Activated CD4-positive, alpha-beta T cell treated with anti-CD3 and anti-CD28 coated beads for 36 hours (primary cell): ENCODE measurements at regions not wholly inside any gene's neighbourhood (a gene's known extent, or its start where the extent isn't known, plus 50 kb on each side); places are given as distances from the start of the nearest gene placed in this dataset.

ENCODE experiments used
- ATAC-seq: fragments of 200-7000 bp; cut with Tn5 transposase; one replicate; pipeline ENCODE4 v1.10.0; 2021; ENCODE audit warnings: mild to moderate bottlenecking, moderate library complexity
- CTCF ChIA-PET: fragments of 350-600 bp; sonication (Branson Sonifier 250); formaldehyde crosslinking; loops from one replicate; lab custom pipeline; 2021; ENCODE audit warnings: antibody characterized with exemption; lab: Charles Lee
- POLR2A ChIA-PET: fragments of 350-600 bp; sonication (Branson Sonifier 250); formaldehyde crosslinking; loops from one replicate; lab custom pipeline; 2021; ENCODE audit warnings: antibody characterized with exemption, inconsistent platforms; lab: Charles Lee
- DNase-seq: peaks from one replicate; pipeline ENCODE4 v3.0.0-alpha.2; 2020
- H3K27ac Mint-ChIP-seq: one replicate; pipeline ENCODE4 v1.8.0; 2021; ENCODE audit warnings: mixed read lengths
- H3K27me3 Mint-ChIP-seq: one replicate; pipeline ENCODE4 v1.8.0; 2021; ENCODE audit warnings: mixed read lengths
- H3K36me3 Mint-ChIP-seq: one replicate; pipeline ENCODE4 v1.8.0; 2021; ENCODE audit warnings: low read depth, mixed read lengths
- H3K4me1 Mint-ChIP-seq: one replicate; pipeline ENCODE4 v1.8.0; 2021; ENCODE audit warnings: mixed read lengths
- H3K4me3 Mint-ChIP-seq: one replicate; pipeline ENCODE4 v1.8.0; 2021; ENCODE audit warnings: mild to moderate bottlenecking, moderate library complexity, mixed read lengths
- H3K9me3 Mint-ChIP-seq: one replicate; pipeline ENCODE4 v1.8.0; 2021; ENCODE audit warnings: low read depth, mixed read lengths
- intact Hi-C, 2 experiments: fragments of 100-400 bp; cut with DNase I in 1 of 2; cut with micrococcal nuclease in 1 of 2; formaldehyde crosslinking; loops; one replicate each; pipeline versions ENCODE4 v1.14.2 to v1.15.1; 2022 to 2024; cut with DNase I, micrococcal nuclease

DNA sequence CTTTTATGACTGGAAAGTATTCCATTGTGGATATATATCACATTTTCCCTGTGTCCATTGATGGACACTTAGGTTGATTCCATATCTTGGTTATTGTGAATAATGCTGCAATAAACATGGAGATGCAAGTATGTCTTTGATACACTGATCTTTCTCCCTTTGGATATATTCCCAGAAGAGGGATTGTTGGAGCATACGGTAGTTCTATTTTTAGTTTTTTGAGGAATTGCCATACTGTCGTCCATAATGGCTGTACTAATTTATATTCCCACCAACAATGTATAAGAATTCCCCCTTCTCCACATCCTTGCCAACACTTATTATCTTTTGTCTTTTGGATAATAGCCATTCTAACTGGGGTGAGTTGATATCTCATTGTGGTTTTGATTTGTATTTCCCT is 54.9 kb upstream of the PITX1 start:
- POLR2A ChIA-PET = no interaction called here
- Mint-ChIP-seq H3K36me3 (no peaks in the 10 kb centered on the region), H3K9me3 (no peaks in the 10 kb centered on the region), H3K27ac (no peak overlapping the region), H3K4me1 (no peaks in the 10 kb centered on the region), H3K27me3 (peaks cover 13% of the 10 kb centered on the region), H3K4me3 (no peak overlapping the region)
- CTCF ChIA-PET = no interaction called here
- no peak for DNase-seq
- intact Hi-C loops = no loop called here
- ATAC-seq = no peak

DNA sequence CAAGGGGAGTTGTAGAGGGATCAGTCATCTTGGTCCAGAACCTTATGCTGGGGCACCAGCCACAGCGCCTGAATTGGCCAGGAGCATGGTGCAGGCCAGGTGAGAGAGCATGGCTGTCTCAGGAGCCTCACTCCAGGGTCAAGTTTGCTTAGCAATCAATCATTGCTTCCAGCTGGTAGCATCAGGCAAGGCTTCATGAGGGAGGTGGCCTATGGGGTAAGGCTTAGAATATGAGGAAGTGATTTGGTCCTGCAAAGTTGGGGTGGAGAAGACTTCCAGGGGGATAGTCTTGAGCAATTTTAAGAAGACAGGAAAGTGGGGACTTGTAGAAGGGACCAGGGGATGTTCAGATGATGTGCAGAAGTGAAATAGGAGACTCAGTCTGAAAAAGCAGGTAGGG is 53.9 kb upstream of the PITX1 start:
- DNase-seq (no peak), ATAC-seq (no peak)
- H3K4me3 Mint-ChIP-seq = no peak overlapping the region
- H3K4me1 Mint-ChIP-seq = no peaks in the 10 kb centered on the region
- H3K27ac Mint-ChIP-seq = no peak overlapping the region
- no peaks in the 10 kb centered on the region for H3K36me3 Mint-ChIP-seq
- no peaks in the 10 kb centered on the region for H3K9me3 Mint-ChIP-seq
- POLR2A ChIA-PET = no interaction called here
- intact Hi-C loops = no loop called here
- CTCF ChIA-PET = interaction anchor here (0.7 kb wide), 1 partner anchor 17 kb away, joined by 3 read pairs; no protein-coding TSS in a partner anchor
- peaks cover 13% of the 10 kb centered on the region for H3K27me3 Mint-ChIP-seq

DNA sequence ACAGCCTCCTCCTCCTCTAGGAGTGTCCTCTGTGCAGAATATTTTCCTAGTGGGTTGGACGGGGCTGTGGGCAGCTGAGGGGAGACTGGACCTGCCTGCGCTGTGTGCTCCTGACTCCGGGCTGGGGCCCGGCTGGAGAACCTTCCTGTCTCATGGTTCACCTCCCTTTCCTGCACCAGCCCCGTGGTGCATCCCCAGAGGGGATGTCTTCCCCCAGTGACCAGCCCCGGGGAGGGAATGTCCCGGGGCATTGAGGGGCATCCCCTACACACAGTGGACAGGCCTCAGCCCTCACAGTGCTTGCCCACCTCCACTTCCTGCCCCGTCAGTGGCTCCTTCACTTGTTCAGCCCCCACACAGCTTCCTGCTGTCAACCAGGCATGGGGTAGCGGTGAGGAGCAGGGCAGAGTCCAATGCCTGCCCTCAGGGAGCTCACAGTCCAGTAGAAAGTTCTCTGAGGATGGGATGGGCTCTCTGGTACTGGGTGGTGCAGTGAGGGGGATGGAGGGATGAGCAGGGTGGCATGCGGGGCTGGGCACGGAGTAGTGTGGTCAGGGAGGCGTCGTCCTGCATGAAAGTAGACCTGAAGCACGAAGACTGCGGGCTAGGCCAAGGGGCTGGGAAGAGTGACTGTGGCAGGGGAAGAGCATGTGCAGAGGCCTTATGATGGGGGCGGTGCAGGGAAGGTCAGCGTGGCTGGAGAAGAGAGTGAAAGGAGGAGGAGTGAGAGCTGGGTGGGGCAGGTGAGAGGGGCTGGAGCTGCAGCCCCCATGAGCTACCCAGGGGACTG is 52.1 kb upstream of the PITX1 start:
- Mint-ChIP-seq H3K27ac (no peak overlapping the region), H3K4me1 (no peaks in the 10 kb centered on the region), H3K9me3 (peaks cover 5% of the 10 kb centered on the region), H3K4me3 (no peak overlapping the region), H3K27me3 (peaks cover 13% of the 10 kb centered on the region), H3K36me3 (no peaks in the 10 kb centered on the region)
- ChIA-PET POLR2A (no interaction called here), CTCF (no interaction called here)
- ATAC-seq (no peak), DNase-seq (no peak)
- intact Hi-C loops = no loop called here

DNA sequence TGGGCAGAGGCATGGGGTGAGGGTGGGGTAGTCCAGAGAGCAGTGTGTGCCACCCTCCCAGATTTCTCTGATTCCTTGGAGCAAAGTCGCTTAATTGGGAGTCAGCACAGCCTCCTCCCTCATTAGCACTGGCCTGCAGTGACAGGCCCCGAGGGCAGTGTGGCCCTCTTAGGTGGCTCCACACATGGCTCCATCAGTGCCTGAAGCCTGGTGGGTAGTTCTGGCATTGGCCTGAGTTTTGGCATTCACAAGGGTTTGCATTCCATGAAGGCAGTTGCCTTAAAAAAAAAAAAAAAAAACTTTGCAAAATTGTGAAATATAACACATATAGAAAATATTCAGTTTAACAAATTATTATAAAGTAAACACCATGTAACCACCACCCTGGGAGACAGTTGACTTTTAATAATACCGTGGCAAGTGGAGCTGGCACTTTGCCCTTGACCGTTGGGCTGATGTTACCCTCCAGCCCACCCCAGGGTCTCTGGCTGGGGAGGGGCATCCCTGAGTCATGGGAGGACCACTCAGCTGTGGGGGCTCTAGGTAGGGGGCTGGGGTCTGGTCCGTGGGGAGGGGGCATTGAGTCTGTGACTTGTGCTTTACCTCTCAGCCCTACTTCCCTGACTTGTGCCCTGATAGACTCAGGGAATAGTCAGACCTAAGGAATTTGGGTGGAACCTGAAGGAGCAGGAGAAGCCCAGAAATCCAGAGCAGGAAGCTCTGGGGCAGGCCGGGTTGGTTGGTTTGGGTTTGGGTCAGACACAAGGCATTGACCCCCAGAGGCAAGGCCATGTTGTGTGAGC is 51.3 kb upstream of the PITX1 start:
- H3K4me3 Mint-ChIP-seq = no peak overlapping the region
- no peak for DNase-seq
- ChIA-PET CTCF (no interaction called here), POLR2A (no interaction called here)
- peaks cover 13% of the 10 kb centered on the region for H3K27me3 Mint-ChIP-seq
- intact Hi-C loops = no loop called here
- no peak for ATAC-seq
- peaks cover 9% of the 10 kb centered on the region for H3K9me3 Mint-ChIP-seq
- H3K36me3 Mint-ChIP-seq = no peaks in the 10 kb centered on the region
- H3K27ac Mint-ChIP-seq = no peak overlapping the region
- no peaks in the 10 kb centered on the region for H3K4me1 Mint-ChIP-seq
